HG03175 (cell line): ENCODE measurements at regions not wholly inside any gene's neighbourhood (a gene's known extent, or its start where the extent isn't known, plus 50 kb on each side); places are given as distances from the start of the nearest gene placed in this dataset.
"Not testable (repeated sequence)": the region's sequence is repeated elsewhere in the genome, so short reads cannot be mapped to it uniquely, and the experiment has no call there.

Source experiments
- ATAC-seq: cut with Tn5 transposase; IDR thresholded peaks from one replicate; pipeline ENCODE4 v1.9.1; 2021; ENCODE audit warnings: mild to moderate bottlenecking, moderate library complexity; ENCODE audit not compliant: unreplicated experiment

DNA sequence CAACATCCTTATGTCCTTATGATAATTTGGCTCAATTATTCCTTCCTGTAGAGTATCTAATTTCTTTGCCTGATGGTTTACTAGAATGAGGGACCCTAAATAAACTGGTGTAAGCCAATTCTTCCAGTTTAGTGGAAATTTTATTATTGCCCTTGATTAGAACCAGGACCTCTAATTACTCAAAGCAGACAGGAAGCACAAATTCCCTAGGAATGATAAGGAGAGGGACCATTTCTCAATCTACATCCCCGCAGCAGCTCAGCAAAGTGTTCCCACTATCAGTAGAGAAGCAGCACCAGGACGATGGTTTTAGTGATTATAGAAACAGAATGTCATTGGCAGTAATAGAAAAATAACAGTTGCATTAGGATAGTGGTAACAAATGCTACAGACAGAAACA is 97.1 kb downstream of the PLPPR4 start:
- no peak for ATAC-seq

DNA sequence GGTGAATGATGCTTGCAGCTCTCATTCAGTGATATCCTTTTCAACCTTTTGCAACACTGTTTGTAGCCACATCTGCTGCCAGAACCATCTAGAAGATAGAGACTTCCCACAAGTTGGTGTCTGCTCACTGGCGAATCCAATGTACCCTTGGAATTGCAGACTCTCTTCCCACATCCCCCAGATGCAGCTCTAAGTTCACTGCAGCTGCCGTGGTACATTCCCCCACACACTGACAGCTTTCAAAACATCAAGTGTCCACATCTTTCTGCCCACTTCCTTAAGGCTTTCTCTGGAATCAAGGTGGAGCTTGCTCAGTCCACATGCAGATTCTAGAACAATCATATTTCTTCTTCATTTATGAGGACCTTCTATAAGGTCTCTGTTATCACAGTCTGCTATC is 99.2 kb downstream of the PLPPR4 start:
- ATAC-seq = no peak

- ATAC-seq = no peak
These were observed 100.8 kb downstream of the PLPPR4 start for GRCh38 chr1:99365141-99365540.

GRCh38 chr1:99365545-99365944 is 101.3 kb downstream of the PLPPR4 start:
- no peak for ATAC-seq

DNA sequence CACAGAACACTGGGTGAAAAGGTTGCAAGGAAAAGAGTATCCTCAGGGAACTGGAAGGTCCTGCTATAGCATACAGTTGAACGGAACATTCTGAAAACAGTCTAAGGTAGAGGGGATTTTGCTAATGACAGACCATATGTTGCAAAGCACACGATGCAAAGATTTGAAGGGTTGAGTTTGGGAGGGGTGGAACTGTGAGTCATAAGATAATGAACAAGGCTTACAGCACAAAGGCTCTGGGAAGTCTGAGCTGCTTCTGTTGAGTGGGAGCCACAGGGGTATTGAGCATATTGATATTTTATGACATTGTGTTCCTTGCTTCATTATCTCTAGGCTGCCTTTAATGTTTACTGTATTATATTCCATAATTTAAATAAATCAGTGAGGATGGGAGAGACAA is 104.9 kb downstream of the PLPPR4 start:
- no peak for ATAC-seq

- ATAC-seq = no peak
These were observed 106.2 kb downstream of the PLPPR4 start for GRCh38 chr1:99370476-99370875.

DNA sequence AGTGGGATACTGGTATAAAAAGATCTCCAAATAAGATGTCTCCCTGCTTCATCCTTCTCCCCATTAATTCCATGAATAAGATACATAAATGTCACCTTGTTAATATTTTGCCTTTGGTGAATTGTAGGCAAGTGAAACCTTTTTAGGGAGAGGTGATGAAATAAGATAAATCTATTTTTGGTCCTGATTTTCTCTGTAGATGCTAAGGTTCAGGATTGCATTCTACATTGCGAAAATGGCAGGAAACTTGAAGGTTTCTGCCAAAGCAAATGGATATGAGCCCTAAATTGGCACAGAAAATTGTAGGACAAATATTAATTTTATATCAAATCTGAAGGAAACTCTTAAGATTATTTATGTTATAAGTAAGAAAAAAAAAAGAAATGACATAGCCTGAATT is 107.1 kb downstream of the PLPPR4 start:
- no peak for ATAC-seq

GRCh38 chr1:99374109-99374508 is 109.8 kb downstream of the PLPPR4 start:
- no peak for ATAC-seq

- not testable (repeated sequence) for ATAC-seq
These were observed 110.4 kb downstream of the PLPPR4 start for GRCh38 chr1:99374693-99375092.

DNA sequence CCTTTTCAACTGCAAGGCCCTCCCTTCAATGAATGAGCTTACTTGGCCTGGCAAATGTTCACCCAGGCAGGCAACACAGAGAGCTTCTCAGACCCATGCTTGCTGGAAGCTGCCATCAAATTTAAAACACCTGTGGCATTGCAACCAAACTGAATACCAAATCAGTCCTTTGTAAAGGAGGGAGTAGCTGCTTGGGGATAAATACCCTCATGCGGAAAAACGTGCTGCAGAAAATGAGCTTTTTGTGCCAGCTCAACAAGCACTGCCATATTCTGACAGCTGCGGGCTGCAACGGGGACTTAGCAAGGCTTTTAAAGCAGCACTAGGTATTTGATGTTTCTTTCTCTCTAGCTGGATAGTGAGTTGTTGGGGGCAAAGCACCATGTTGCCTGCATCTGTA is 119.7 kb downstream of the PLPPR4 start:
- ATAC-seq = no peak

DNA sequence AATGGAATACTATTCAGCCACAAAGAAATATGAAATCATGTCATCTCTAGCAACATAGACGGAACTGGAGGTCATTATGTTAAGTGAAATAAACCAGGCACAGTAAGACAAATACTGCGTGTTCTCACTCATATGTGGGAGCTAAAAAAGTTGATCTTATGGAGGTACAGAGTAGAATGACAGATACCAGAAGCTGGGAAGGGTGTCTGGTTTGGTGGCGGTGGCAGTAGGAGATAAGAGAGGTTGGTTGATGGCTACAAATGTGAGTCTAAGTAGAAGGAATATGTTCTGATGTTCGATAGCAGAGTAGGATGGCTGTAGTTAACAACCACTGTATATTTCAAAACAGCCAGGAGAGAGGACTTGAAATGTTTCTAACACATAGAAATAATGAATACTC is 121.6 kb downstream of the PLPPR4 start:
- ATAC-seq = no peak

DNA sequence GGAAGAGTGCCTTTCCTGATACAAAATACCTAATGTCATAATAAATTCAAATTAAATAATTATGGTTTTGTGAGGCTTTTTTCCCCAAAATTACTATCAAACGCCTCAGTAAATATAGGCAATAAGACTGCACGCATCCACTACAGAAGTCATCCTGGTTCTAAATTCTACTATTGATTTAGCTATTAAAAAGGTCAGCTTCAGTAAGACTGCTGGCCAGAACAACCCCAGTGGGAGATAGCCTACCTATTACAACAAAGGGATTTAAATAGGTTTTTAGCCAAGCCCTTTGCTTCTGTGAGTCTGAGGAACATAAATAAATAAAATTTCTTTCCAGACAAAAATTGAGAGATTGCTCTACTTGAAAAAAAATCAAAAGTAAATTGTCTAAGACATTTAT is 132.1 kb downstream of the PLPPR4 start:
- no peak for ATAC-seq

DNA sequence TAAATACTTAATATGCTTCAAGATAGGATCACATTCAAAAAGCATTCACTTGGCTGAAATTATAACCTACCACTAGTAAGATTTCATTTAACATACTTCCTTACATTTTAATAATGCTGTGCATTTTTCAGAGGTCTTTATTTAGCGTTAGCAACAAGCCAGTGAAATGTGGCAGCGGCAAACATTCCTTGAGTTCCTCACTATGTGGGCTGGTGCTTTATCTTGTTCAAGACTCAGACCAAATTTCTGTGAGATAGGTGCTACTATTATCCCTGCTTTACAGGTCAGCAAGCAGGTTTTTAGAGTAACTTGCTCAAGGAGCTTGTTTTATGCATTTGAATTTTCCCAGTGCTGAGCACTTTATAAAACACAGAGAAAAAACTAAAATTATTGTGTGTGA is 132.7 kb downstream of the PLPPR4 start:
- ATAC-seq = no peak

DNA sequence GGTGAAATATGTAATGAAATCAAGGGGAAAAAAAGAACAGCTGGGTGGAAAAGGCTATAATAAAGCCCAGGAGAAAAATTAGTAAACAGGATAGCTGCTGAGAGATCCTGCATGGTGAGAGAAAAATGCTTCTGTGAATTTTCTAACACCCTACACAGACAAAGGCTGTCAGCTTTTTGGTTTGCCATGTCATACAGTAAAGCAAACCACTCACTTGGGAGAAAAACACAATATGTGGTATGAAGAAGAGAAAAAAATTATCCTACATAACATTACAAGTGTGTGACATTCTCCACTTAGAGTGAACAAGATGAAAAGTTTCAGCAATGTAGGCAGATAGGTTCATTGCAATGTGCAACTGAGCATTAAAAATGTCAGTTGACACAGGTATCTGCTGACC is 133.6 kb downstream of the PLPPR4 start:
- no peak for ATAC-seq

DNA sequence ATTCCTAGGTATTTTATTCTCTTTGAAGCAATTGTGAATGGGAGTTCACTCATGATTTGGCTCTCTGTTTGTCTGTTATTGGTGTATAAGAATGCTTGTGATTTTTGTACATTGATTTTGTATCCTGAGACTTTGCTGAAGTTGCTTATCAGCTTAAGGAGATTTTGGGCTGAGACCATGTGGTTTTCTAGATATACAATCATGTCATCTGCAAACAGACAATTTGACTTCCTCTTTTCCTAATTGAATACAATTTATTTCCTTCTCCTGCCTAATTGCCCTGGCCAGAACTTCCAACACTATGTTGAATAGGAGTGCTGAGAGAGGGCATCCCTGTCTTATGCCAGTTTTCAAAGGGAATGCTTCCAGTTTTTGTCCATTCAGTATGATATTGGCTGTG is 137.3 kb downstream of the PLPPR4 start:
- ATAC-seq = not testable (repeated sequence)

DNA sequence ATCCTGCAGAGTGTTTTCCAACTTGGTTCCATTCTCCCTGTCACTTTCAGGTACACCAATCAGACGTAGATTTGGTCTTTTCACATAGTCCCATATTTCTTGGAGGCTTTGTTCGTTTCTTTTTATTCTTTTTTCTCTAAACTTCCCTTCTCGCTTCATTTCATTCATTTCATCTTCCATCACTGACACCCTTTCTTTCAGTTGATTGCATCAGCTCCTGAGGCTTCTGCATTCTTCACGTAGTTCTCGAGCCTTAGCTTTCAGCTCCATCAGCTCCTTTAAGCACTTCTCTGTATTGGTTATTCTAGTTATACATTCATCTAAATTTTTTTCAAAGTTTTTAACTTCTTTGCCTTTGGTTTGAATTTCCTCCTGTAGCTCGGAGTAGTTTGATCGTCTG is 140.1 kb downstream of the PLPPR4 start:
- ATAC-seq = not testable (repeated sequence)

- ATAC-seq = not testable (repeated sequence)
These were observed 141.0 kb downstream of the PLPPR4 start for GRCh38 chr1:99405325-99405724.

GRCh38 chr1:99407018-99407417 is 142.7 kb downstream of the PLPPR4 start:
- no peak for ATAC-seq

DNA sequence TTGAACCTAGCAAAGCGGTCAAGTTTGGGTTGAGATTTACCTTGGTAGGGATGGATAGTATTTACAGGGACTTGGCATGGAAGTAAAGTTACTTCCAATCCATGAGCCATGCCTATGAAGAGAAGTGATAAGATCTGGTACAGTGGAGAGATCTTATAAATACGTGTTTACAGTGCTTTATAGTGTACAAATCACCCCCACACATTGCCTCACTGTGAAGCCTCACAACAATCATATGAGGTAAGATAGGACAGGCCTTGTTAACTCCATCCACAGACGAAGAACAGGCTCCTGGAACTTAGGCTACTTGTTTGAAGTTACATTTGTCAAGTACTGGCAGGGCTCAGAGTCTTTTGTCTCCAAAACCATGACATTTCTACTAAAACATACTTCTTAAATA is 159.8 kb downstream of the PLPPR4 start:
- ATAC-seq = no peak

DNA sequence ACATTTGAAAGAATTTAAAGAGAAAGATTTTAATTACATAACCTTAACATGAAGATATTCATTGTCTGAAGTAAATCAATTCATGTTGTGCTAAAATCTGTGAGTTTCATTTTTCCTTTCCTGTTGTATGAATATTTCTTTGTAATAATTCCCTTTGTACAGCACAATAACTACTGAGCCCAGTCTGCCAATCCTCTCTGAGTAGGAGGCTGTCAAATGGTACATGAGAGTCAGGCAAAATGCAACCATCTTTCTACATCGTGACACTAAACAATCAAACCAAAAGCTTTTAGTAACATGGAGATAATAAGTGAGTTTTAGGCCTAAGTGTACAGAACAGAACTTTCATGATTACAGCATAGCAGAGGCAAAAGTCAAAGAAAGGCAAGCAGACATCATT is 165.5 kb downstream of the PLPPR4 start:
- ATAC-seq = no peak

DNA sequence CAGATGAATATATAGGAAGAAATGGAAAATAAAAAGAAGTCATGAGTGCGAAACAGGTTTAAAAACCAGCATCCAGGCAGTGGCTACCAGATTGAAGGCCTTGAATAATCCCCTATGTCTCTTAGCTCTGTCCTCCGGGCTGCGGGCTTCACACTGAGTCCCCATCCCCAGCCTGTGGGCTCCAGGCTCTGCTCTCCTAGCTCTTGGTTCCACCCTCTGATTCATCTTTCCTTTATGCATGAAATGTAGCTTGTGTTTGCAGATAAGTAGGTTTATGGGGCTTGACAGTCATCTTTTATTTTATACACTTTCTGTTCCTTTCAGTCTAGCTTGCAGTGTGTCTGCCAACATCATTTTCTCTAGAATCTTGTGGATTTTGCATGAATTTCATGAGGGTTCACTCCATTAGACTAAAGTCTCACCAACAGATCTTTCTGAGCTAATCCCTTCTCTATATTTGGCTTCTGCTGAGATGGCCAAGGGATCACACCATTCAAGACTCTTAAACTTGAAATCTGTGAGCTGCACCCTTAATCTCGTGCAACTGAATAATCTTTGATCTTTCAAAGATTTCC is 174.5 kb downstream of the PLPPR4 start:
- no peak for ATAC-seq

GRCh38 chr1:99439433-99440075 is 175.3 kb downstream of the PLPPR4 start:
- no peak for ATAC-seq
